C4-2B (cell line): ENCODE measurements at regions not wholly inside any gene's neighbourhood (a gene's known extent, or its start where the extent isn't known, plus 50 kb on each side); places are given as distances from the start of the nearest gene placed in this dataset.

ENCODE experiments used
- H3K27ac ChIP-seq: fragments of 450-650 bp; 2 replicates; pipeline ENCODE4 v1.5.1; 2017
- ZFX ChIP-seq: fragments of 450-650 bp; IDR thresholded peaks from 2 replicates; pipeline ENCODE4 v1.6.1; 2017
- TF ChIP-seq, protein P1 (sequence below): fragments of 450-650 bp; conservative IDR thresholded peaks from 2 replicates; pipeline ENCODE4 v1.5.1; 2017; ENCODE audit warnings: mild to moderate bottlenecking

GRCh38 chr5:74275171-74275992, 365.1 kb downstream of the ENC1 start:
- H3K27ac ChIP-seq: no peak overlapping the region
- no peak for TF ChIP-seq ZFX
- TF ChIP-seq, protein P1, sequence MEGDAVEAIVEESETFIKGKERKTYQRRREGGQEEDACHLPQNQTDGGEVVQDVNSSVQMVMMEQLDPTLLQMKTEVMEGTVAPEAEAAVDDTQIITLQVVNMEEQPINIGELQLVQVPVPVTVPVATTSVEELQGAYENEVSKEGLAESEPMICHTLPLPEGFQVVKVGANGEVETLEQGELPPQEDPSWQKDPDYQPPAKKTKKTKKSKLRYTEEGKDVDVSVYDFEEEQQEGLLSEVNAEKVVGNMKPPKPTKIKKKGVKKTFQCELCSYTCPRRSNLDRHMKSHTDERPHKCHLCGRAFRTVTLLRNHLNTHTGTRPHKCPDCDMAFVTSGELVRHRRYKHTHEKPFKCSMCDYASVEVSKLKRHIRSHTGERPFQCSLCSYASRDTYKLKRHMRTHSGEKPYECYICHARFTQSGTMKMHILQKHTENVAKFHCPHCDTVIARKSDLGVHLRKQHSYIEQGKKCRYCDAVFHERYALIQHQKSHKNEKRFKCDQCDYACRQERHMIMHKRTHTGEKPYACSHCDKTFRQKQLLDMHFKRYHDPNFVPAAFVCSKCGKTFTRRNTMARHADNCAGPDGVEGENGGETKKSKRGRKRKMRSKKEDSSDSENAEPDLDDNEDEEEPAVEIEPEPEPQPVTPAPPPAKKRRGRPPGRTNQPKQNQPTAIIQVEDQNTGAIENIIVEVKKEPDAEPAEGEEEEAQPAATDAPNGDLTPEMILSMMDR: no peak

- TF ChIP-seq, protein P1: no peak
- no peak overlapping the region for H3K27ac ChIP-seq
Observed at GRCh38 chr5:74274326-74274725, 366.2 kb downstream of the ENC1 start.

GRCh38 chr5:74272831-74273451, 367.6 kb downstream of the ENC1 start:
- TF ChIP-seq, protein P1: no peak
- TF ChIP-seq ZFX: no peak
- no peak overlapping the region for H3K27ac ChIP-seq

DNA sequence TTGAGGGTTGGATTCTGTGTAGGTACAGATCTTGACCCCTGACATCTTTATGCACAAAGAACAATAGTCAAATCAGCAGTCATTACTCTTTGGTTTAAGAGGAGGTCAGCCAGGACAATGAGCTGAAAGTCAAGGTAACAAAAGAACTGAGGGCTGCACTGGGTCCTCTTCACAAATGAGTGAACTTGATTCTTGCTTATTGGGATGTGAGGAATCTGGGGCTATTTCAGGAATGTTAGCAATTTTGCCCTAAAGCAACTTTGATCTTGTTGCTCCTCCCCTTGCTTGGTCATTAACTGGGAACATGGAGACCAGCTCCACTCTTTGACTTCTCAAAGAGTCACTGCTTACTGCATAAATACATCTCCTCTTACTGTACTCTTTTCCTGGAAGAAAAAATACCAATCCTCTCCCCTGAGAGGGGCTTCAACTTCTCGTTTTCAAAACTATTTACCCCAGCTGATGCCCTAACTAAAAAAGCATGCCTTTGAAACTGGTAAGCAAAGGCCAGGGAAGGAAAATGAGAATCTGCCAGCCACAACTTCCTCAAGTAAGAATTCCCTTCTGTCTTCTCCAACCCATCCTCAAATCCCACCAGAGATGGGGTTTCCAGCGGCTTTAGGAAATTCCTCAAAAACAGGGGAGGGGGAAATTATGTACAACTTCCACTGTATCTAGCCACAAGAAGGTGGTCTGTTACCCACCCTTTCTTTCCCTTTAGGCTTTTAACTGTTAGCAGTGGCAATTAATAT, 368.3 kb downstream of the ENC1 start:
- H3K27ac ChIP-seq: no peak overlapping the region
- no peak for TF ChIP-seq ZFX
- TF ChIP-seq, protein P1: no peak

DNA sequence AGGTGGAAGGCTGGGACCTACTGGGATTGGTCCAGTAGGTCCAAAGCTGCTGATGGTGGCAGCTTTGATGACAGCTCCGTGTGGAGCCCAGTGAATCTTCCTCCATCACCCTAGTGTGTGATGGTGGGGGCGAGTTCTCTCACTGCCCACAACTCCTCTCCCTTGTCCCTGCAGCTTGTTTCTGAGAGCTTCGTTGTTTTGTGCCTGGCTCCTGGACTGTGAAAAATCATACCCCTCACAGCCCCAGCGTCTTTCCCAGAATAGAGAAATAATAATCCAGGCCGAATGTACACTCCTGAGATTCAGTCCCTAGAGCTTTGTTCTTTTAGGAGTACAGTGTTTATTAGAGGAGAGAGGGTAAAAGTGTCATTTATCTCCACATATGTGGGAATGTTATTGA, 372.2 kb downstream of the ENC1 start:
- no peak overlapping the region for H3K27ac ChIP-seq
- TF ChIP-seq ZFX: no peak
- TF ChIP-seq, protein P1: no peak

DNA sequence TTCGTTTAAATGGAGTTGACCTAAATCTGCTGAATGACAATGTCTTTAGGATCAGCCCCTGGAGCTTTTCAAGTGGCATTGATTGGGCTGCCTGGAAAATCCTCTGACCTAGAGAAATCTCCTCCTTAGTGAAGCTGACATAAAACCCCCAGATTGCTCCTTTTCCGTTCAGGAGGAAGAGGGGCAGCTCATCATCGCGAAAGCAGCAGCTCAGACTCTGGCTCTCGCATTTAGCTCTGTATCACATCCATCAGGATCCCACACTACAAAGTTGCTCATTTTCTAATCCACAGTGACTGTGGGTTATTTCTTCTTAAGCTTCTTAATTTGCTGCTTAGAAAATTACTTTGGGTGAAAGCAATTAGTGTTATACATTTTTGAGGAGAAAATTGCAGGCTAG, 373.7 kb downstream of the ENC1 start:
- H3K27ac ChIP-seq: no peak overlapping the region
- TF ChIP-seq ZFX: no peak
- TF ChIP-seq, protein P1: no peak

DNA sequence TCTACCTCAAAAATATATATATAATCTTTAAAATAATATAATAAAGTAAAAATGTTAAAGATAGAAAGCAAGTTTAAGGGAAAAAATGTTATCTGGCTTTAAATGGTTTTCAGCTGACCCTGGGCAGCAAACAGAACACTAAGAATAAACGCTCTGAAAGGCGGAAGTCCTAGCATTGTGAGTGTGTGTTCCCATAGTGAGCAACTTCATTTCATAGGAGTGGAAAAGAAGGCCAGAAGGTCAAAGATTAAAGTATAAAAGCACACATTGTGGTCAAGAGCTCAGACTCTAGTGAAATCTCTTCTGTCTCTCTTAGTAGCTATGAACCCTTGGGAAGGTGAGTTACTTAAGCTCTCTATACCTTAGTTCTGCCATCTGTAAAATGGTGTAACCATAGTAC, 374.4 kb downstream of the ENC1 start:
- TF ChIP-seq, protein P1: no peak
- TF ChIP-seq ZFX: no peak
- H3K27ac ChIP-seq: no peak overlapping the region
